MCF 10A (cell line): ENCODE measurements at regions not wholly inside any gene's neighbourhood (a gene's known extent, or its start where the extent isn't known, plus 50 kb on each side); places are given as distances from the start of the nearest gene placed in this dataset.
"Not testable (repeated sequence)": the region's sequence is repeated elsewhere in the genome, so short reads cannot be mapped to it uniquely, and the experiment has no call there.

Source experiments
- BruUV-seq: library from RNA; stranded (reverse); fragments of 400-500 nt; replicated peaks from 2 replicates; lab custom pipeline; 2021; lab: Mats Ljungman, UMichigan
- CTCF ChIA-PET: fragments of 300-600 bp; sonication (Branson Sonifier 250); formaldehyde crosslinking; extraction: SDS; loops from one replicate; lab custom pipeline; 2021; ENCODE audit warnings: antibody characterized with exemption, inconsistent platforms; lab: Yijun Ruan, JAX
- POLR2A ChIA-PET: fragments of 300-600, 350-650 bp; sonication (Branson Sonifier 250); formaldehyde crosslinking; extraction: SDS; loops from one replicate; lab custom pipeline; 2020; ENCODE audit warnings: antibody characterized with exemption, inconsistent platforms; lab: Yijun Ruan, JAX
- DNase-seq: peaks from one replicate; pipeline ENCODE4 v3.0.0-alpha.2; 2018; ENCODE audit not compliant: unreplicated experiment
- H3K27ac Mint-ChIP-seq: one replicate; pipeline ENCODE4 v1.8.0; 2022; ENCODE audit warnings: mild to moderate bottlenecking, low read depth, mixed read lengths; ENCODE audit not compliant: unreplicated experiment
- H3K27me3 Mint-ChIP-seq: one replicate; pipeline ENCODE4 v1.8.0; 2022; ENCODE audit warnings: mixed read lengths; ENCODE audit not compliant: insufficient read depth, unreplicated experiment
- H3K36me3 Mint-ChIP-seq: one replicate; pipeline ENCODE4 v1.8.0; 2022; ENCODE audit warnings: mild to moderate bottlenecking, moderate library complexity, mixed read lengths; ENCODE audit not compliant: insufficient read depth, unreplicated experiment
- H3K4me1 Mint-ChIP-seq: one replicate; pipeline ENCODE4 v1.8.0; 2022; ENCODE audit warnings: mixed read lengths; ENCODE audit not compliant: insufficient read depth, unreplicated experiment
- H3K4me3 Mint-ChIP-seq: one replicate; pipeline ENCODE4 v1.8.0; 2022; ENCODE audit warnings: mild to moderate bottlenecking, moderate library complexity, mixed read lengths; ENCODE audit not compliant: unreplicated experiment
- H3K9me3 Mint-ChIP-seq: one replicate; pipeline ENCODE4 v1.8.0; 2022; ENCODE audit warnings: mixed read lengths; ENCODE audit not compliant: unreplicated experiment
- intact Hi-C: fragments of 100-400 bp; cut with micrococcal nuclease; formaldehyde crosslinking; loops from 2 replicates; pipeline ENCODE4 v1.14.1; 2022
- TF ChIP-seq, protein P1 (sequence below): fragments of 200-600 bp; IDR thresholded peaks from one replicate; pipeline ENCODE4 v1.8.0; 2022; ENCODE audit warnings: antibody characterized with exemption, mild to moderate bottlenecking; ENCODE audit not compliant: unreplicated experiment

DNA sequence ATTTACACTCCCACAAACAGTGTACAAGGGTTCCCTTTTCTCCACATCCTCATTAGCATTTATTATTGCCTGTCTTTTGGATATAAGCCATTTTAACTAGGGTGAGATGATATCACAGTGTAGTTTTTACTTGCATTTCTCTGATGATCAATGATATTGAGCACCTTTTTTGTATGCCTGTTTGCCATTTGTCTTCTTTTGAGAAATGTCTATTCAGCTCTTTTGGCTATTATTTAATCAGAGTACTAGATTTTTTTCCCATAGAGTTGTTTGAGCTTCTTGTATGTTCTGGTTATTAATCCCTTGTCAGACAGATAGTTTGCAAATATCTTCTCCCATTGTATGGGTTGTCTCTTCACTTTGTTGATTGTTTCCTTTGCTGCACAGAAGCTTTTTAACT, 190.6 kb downstream of the MAGEB17 start:
- TF ChIP-seq, protein P1, sequence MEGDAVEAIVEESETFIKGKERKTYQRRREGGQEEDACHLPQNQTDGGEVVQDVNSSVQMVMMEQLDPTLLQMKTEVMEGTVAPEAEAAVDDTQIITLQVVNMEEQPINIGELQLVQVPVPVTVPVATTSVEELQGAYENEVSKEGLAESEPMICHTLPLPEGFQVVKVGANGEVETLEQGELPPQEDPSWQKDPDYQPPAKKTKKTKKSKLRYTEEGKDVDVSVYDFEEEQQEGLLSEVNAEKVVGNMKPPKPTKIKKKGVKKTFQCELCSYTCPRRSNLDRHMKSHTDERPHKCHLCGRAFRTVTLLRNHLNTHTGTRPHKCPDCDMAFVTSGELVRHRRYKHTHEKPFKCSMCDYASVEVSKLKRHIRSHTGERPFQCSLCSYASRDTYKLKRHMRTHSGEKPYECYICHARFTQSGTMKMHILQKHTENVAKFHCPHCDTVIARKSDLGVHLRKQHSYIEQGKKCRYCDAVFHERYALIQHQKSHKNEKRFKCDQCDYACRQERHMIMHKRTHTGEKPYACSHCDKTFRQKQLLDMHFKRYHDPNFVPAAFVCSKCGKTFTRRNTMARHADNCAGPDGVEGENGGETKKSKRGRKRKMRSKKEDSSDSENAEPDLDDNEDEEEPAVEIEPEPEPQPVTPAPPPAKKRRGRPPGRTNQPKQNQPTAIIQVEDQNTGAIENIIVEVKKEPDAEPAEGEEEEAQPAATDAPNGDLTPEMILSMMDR, result no peak
- no peaks in the 10 kb centered on the region for H3K36me3 Mint-ChIP-seq
- no TSS peak for BruUV-seq
- peaks cover 63% of the 10 kb centered on the region for H3K27me3 Mint-ChIP-seq
- POLR2A ChIA-PET, result no interaction called here
- no peaks in the 10 kb centered on the region for H3K9me3 Mint-ChIP-seq
- H3K4me1 Mint-ChIP-seq, result no peaks in the 10 kb centered on the region
- H3K27ac Mint-ChIP-seq, result no peak overlapping the region
- CTCF ChIA-PET, result interaction anchor here (0.6 to 1.8 kb wide), 2 partner anchors 79 to 195 kb away, joined by 3 to 6 read pairs; no protein-coding TSS in a partner anchor
- DNase-seq, result no peak
- intact Hi-C loops, result no loop called here
- H3K4me3 Mint-ChIP-seq, result no peak overlapping the region

DNA sequence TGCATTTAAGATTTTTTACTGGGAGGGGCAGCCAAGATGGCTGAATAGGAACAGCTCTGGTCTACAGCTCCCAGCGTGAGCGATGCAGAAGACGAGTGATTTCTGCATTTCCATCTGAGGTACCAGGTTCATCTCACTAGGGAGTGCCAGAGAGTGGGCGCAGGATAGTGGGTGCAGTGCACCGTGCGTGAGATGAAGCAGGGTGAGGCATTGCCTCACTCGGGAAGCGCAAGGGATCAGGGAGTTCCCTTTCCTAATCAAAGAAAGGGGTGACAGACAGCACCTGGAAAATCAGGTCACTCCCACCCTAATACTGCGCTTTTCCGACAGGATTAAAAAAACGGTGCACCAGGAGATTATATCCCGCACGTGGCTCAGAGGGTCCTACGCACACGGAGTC, 192.8 kb downstream of the MAGEB17 start:
- DNase-seq, H3K4me3 Mint-ChIP-seq, BruUV-seq, H3K36me3 Mint-ChIP-seq, intact Hi-C loops, H3K4me1 Mint-ChIP-seq, H3K27ac Mint-ChIP-seq, CTCF ChIA-PET, POLR2A ChIA-PET, H3K9me3 Mint-ChIP-seq: not testable (repeated sequence)
- H3K27me3 Mint-ChIP-seq, result peaks cover 62% of the 10 kb centered on the region

DNA sequence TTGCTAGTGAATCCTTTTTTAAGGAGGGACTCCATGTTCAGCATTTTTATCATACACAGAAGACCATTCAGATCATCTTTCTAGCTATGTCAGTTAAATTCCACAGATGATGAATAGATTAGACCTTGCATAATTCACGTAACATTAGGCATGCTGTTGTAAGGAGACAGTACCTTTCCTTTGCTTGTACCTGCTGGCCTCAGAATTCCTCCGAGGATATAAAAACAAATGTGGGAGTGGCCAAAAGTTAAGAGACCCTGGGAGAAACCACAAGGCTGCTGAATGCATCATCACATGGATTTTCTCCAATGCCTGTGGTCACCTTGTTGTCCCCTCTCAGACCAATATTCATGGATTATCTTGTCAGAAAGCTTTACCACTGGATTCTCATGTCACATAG, 201.4 kb downstream of the MAGEB17 start:
- Mint-ChIP-seq H3K4me3 (no peak overlapping the region), H3K27ac (no peak overlapping the region), H3K27me3 (peaks cover 50% of the 10 kb centered on the region), H3K4me1 (no peaks in the 10 kb centered on the region), H3K36me3 (no peaks in the 10 kb centered on the region), H3K9me3 (no peaks in the 10 kb centered on the region)
- DNase-seq, result no peak
- intact Hi-C loops, result no loop called here
- TF ChIP-seq, protein P1, result no peak
- BruUV-seq, result no TSS peak
- ChIA-PET POLR2A (no interaction called here), CTCF (no interaction called here)

DNA sequence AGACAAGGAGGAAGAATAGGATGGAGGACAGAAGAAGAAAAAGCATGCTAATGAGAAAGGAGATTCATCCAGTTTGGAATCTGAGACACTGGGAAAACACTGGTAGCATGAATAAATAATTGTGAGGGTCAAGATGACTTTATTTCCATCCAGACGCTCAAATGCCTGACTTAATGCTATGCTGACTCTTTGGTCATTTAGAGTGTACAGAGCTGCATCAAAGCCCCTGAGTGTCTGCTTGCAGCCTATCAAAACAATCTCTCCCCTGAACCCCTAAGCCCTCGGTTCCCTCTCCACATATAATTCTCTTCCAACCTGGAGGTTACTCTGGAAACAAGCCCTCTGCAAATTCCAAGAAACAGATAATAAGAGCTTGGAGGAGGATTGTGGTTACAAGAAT, 208.8 kb downstream of the MAGEB17 start:
- BruUV-seq, result no TSS peak
- ChIA-PET CTCF (interaction anchor here (0.6 kb wide), 1 partner anchor 1285 kb away, joined by 3 read pairs; no protein-coding TSS in a partner anchor), POLR2A (interaction anchor here (0.8 kb wide), 1 partner anchor 10 kb away, joined by 4 read pairs; no protein-coding TSS in a partner anchor)
- TF ChIP-seq, protein P1, result no peak
- H3K27me3 Mint-ChIP-seq, result peaks cover 67% of the 10 kb centered on the region
- no peak for DNase-seq
- no peaks in the 10 kb centered on the region for H3K4me1 Mint-ChIP-seq
- no peaks in the 10 kb centered on the region for H3K9me3 Mint-ChIP-seq
- no peak overlapping the region for H3K27ac Mint-ChIP-seq
- intact Hi-C loops, result no loop called here
- no peaks in the 10 kb centered on the region for H3K36me3 Mint-ChIP-seq
- no peak overlapping the region for H3K4me3 Mint-ChIP-seq

DNA sequence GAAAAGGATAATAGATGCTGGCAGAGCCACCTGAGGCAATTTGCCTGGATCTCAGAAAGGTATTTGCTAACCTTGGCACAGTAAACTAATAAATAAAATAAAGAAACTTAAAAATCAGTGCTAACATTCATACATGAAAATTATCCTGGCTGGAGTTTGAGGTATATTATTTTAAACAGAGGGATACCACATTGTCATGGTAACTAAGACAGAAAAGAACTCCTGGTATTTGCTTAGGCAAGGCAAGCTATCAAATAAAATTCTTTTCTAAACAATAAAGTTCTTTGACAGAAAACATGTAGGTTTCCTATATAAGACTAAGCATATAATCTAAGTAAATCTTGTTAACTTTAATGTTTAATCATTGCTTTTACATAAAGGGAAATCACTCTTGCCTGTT, 218.8 kb downstream of the MAGEB17 start:
- no peak for DNase-seq
- no TSS peak for BruUV-seq

More for the DNA sequence above, 218.8 kb downstream of the MAGEB17 start:
- no peak overlapping the region for H3K27ac Mint-ChIP-seq
- H3K27me3 Mint-ChIP-seq, result peaks cover 99% of the 10 kb centered on the region
- TF ChIP-seq, protein P1, result no peak
- H3K36me3 Mint-ChIP-seq, result no peaks in the 10 kb centered on the region
- no peak overlapping the region for H3K4me3 Mint-ChIP-seq
- CTCF ChIA-PET, result interaction anchor here (0.7 kb wide), 1 partner anchor 249 kb away, joined by 3 read pairs; no protein-coding TSS in a partner anchor
- no peaks in the 10 kb centered on the region for H3K4me1 Mint-ChIP-seq
- intact Hi-C loops, result no loop called here
- POLR2A ChIA-PET, result no interaction called here
- H3K9me3 Mint-ChIP-seq, result no peaks in the 10 kb centered on the region
